Keratinocyte (primary cell): ENCODE measurements at regions not wholly inside any gene's neighbourhood (a gene's known extent, or its start where the extent isn't known, plus 50 kb on each side); places are given as distances from the start of the nearest gene placed in this dataset.

Experiments
- DNase-seq: peaks from one replicate; pipeline ENCODE4 v3.0.0-alpha.2; 2011; ENCODE audit warnings: low read depth, missing footprints, low spot score
- FAIRE-seq: peaks from 2 replicates; lab custom pipeline; 2011; peaks lifted over from hg19 to GRCh38; lab: Jason Lieb, UNC
- H2AFZ ChIP-seq: 2 replicates; pipeline ENCODE4 v1.6.0; 2012; ENCODE audit warnings: low read length, control low read depth, inconsistent platforms; ENCODE audit not compliant: control insufficient read depth
- H3K27ac ChIP-seq: 2 replicates; pipeline ENCODE4 v1.5.1; 2011; ENCODE audit warnings: low read length; ENCODE audit not compliant: control insufficient read depth, insufficient read depth
- H3K27me3 ChIP-seq: 3 replicates; pipeline ENCODE4 v1.6.0; 2011; ENCODE audit warnings: low read length; ENCODE audit not compliant: control insufficient read depth, insufficient read depth; ENCODE audit errors: extremely low read depth
- H3K36me3 ChIP-seq, 2 experiments: 2 replicates in 1 of 2; 3 replicates in 1 of 2; pipeline ENCODE4 v1.5.1; 2011; ENCODE audit warnings: low read length in 2 of 2, mild to moderate bottlenecking in 1 of 2; ENCODE audit not compliant: control insufficient read depth in 2 of 2, insufficient read depth in 2 of 2; ENCODE audit errors: extremely low read depth in 1 of 2
- H3K4me1 ChIP-seq: 3 replicates; pipeline ENCODE4 v1.5.1; 2011; ENCODE audit warnings: low read length; ENCODE audit not compliant: control insufficient read depth, insufficient read depth; ENCODE audit errors: extremely low read depth
- H3K4me2 ChIP-seq: 3 replicates; pipeline ENCODE4 v1.6.0; 2011; ENCODE audit warnings: low read depth, low read length; ENCODE audit not compliant: control insufficient read depth, insufficient read depth; ENCODE audit errors: extremely low read depth
- H3K4me3 ChIP-seq, 3 experiments: fragments of 200-600 bp in 1 of 3; sonication (generic) in 1 of 3; 2 replicates in 2 of 3; 3 replicates in 1 of 3; pipeline ENCODE4 v1.5.1; 2011 to 2016; ENCODE audit warnings: low read length in 3 of 3, mild to moderate bottlenecking in 3 of 3, control low read depth in 2 of 3, inconsistent platforms in 1 of 3, low read depth in 1 of 3, mixed read lengths in 1 of 3, mixed run types in 1 of 3, moderate library complexity in 1 of 3; ENCODE audit not compliant: control insufficient read depth in 2 of 3, insufficient read depth in 2 of 3; ENCODE audit errors: extremely low read depth in 1 of 3
- H3K79me2 ChIP-seq: 2 replicates; pipeline ENCODE4 v1.6.0; 2012; ENCODE audit warnings: low read length; ENCODE audit not compliant: control insufficient read depth, insufficient read depth
- H3K9ac ChIP-seq: 3 replicates; pipeline ENCODE4 v1.6.0; 2011; ENCODE audit warnings: low read length; ENCODE audit not compliant: control insufficient read depth, insufficient read depth; ENCODE audit errors: extremely low read depth
- H3K9me1 ChIP-seq: 3 replicates; pipeline ENCODE4 v1.6.0; 2011; ENCODE audit warnings: low read length; ENCODE audit not compliant: control insufficient read depth, insufficient read depth; ENCODE audit errors: extremely low read depth
- H3K9me3 ChIP-seq: 2 replicates; pipeline ENCODE4 v1.5.1; 2012; ENCODE audit warnings: low read depth, low read length; ENCODE audit not compliant: control insufficient read depth
- H4K20me1 ChIP-seq: 3 replicates; pipeline ENCODE4 v1.6.0; 2011; ENCODE audit warnings: low read length; ENCODE audit not compliant: control insufficient read depth, insufficient read depth; ENCODE audit errors: extremely low read depth
- EZH2 ChIP-seq: IDR thresholded peaks from one replicate; pipeline ENCODE4 v1.6.1; 2012; ENCODE audit warnings: inconsistent platforms, mild to moderate bottlenecking, low read length, moderate library complexity
- dilution Hi-C: fragments of 300-500 bp; cut with MboI; formaldehyde crosslinking; loops from one replicate; pipeline ENCODE4 v1.7.0; 2020; ENCODE audit warnings: low sequenced_read_pairs; ENCODE audit not compliant: extremely low pct_ligation_motif_present
- TF ChIP-seq, protein P1 (sequence below), 3 experiments: IDR thresholded peaks in 1 of 3; conservative IDR thresholded peaks in 1 of 3; optimal IDR thresholded peaks in 1 of 3; 2 replicates in 2 of 3; 3 replicates in 1 of 3; pipeline versions ENCODE3 to v1.5.1; 2011; ENCODE audit warnings: low read length in 3 of 3, mild to moderate bottlenecking in 3 of 3, moderate library complexity in 2 of 3, control low read depth in 1 of 3, inconsistent platforms in 1 of 3; ENCODE audit not compliant: insufficient read depth in 2 of 3; ENCODE audit errors: extremely low read depth in 1 of 3

- FAIRE-seq: no peak
- no peak for DNase-seq
These were observed 225.0 kb downstream of the COX7B2 start for GRCh38 chr4:46684041-46684440.

DNA sequence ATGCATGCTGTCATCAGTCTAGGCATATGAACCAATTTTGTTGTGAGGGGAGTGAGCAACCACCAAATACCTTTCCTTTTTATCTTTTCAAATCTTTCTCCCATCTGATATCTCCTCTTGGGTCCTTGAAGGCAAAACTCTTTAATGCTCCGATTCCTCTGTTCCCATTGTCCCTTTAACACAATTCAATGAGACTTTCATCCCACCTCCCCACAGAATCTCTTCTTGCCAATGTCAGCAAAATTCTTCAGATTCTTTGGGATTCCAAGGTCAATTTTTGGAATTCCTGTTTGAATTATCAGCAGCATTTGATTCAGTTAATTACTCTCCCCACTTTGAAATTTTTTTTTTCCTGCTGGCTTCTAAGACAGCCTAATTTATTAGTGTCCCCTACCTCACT lies 232.7 kb downstream of the COX7B2 start:
- H2AFZ ChIP-seq: no peak overlapping the region
- H3K4me2 ChIP-seq: no peak overlapping the region
- no peaks in the 10 kb centered on the region for H3K9me1 ChIP-seq
- no peaks in the 10 kb centered on the region for H3K9me3 ChIP-seq
- H3K27me3 ChIP-seq: no peaks in the 10 kb centered on the region
- H3K79me2 ChIP-seq: no peaks in the 10 kb centered on the region
- no peaks in the 10 kb centered on the region for H3K36me3 ChIP-seq
- no peak for TF ChIP-seq EZH2
- TF ChIP-seq, protein P1, sequence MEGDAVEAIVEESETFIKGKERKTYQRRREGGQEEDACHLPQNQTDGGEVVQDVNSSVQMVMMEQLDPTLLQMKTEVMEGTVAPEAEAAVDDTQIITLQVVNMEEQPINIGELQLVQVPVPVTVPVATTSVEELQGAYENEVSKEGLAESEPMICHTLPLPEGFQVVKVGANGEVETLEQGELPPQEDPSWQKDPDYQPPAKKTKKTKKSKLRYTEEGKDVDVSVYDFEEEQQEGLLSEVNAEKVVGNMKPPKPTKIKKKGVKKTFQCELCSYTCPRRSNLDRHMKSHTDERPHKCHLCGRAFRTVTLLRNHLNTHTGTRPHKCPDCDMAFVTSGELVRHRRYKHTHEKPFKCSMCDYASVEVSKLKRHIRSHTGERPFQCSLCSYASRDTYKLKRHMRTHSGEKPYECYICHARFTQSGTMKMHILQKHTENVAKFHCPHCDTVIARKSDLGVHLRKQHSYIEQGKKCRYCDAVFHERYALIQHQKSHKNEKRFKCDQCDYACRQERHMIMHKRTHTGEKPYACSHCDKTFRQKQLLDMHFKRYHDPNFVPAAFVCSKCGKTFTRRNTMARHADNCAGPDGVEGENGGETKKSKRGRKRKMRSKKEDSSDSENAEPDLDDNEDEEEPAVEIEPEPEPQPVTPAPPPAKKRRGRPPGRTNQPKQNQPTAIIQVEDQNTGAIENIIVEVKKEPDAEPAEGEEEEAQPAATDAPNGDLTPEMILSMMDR (optimal IDR thresholded peaks at IDR 0.05 in 1 of 3, IDR thresholded peaks at IDR 0.05 in 1 of 3, conservative IDR thresholded peaks at IDR 0.05 in 1 of 3; ENCODE audit: extremely low read depth in 1 of 3, insufficient read depth in 2 of 3, low read length in 3 of 3): no peak
- DNase-seq: no peak
- no peaks in the 10 kb centered on the region for H4K20me1 ChIP-seq
- H3K4me1 ChIP-seq: no peaks in the 10 kb centered on the region
- dilution Hi-C loops: no loop called here
- H3K4me3 ChIP-seq: no peak overlapping the region
- no peak overlapping the region for H3K27ac ChIP-seq
- H3K9ac ChIP-seq: no peak overlapping the region
- no peak for FAIRE-seq

More at GRCh38 chr4:46684041-46684440, 225.0 kb downstream of the COX7B2 start:
- no peaks in the 10 kb centered on the region for H3K4me1 ChIP-seq
- H3K9ac ChIP-seq: no peak overlapping the region
- no peaks in the 10 kb centered on the region for H3K27me3 ChIP-seq
- dilution Hi-C loops: no loop called here
- H3K27ac ChIP-seq: no peak overlapping the region
- H2AFZ ChIP-seq: no peak overlapping the region
- H3K9me1 ChIP-seq: no peaks in the 10 kb centered on the region
- TF ChIP-seq, protein P1 (optimal IDR thresholded peaks at IDR 0.05 in 1 of 3, IDR thresholded peaks at IDR 0.05 in 1 of 3, conservative IDR thresholded peaks at IDR 0.05 in 1 of 3; ENCODE audit: extremely low read depth in 1 of 3, insufficient read depth in 2 of 3, low read length in 3 of 3): no peak
- no peak overlapping the region for H3K4me2 ChIP-seq
- H3K36me3 ChIP-seq: no peaks in the 10 kb centered on the region
- H3K9me3 ChIP-seq: no peaks in the 10 kb centered on the region
- H3K4me3 ChIP-seq: no peak overlapping the region
- H3K79me2 ChIP-seq: no peaks in the 10 kb centered on the region
- no peaks in the 10 kb centered on the region for H4K20me1 ChIP-seq
